WTC11 (cell line): ENCODE measurements at regions not wholly inside any gene's neighbourhood (a gene's known extent, or its start where the extent isn't known, plus 50 kb on each side); places are given as distances from the start of the nearest gene placed in this dataset.

Experiments used
- ATAC-seq: fragments of 200-7000 bp; cut with Tn5 transposase; 2 replicates; pipeline ENCODE4 v1.10.0; 2021; ENCODE audit warnings: mild to moderate bottlenecking, moderate library complexity
- CTCF ChIA-PET: fragments of 300-600 bp; sonication (Branson Sonifier 250); formaldehyde crosslinking; loops from one replicate; lab custom pipeline; 2021; ENCODE audit warnings: antibody characterized with exemption; lab: Charles Lee
- POLR2A ChIA-PET: fragments of 350-600 bp; sonication (Branson Sonifier 250); formaldehyde crosslinking; loops from one replicate; lab custom pipeline; 2021; ENCODE audit warnings: antibody characterized with exemption; lab: Charles Lee
- DNase-seq: peaks from one replicate; pipeline ENCODE4 v3.0.0; 2021; ENCODE audit warnings: low spot score
- H3K27ac Mint-ChIP-seq: 2 replicates; pipeline ENCODE4 v1.8.0; 2021; ENCODE audit warnings: mixed read lengths
- H3K27me3 Mint-ChIP-seq: 2 replicates; pipeline ENCODE4 v1.8.0; 2021; ENCODE audit warnings: low read depth, mild to moderate bottlenecking, moderate library complexity, mixed read lengths
- H3K36me3 Mint-ChIP-seq: 2 replicates; pipeline ENCODE4 v1.8.0; 2021; ENCODE audit warnings: mixed read lengths
- H3K4me1 Mint-ChIP-seq: 2 replicates; pipeline ENCODE4 v1.8.0; 2022; ENCODE audit warnings: mixed read lengths
- H3K4me3 Mint-ChIP-seq: 2 replicates; pipeline ENCODE4 v1.8.0; 2021; ENCODE audit warnings: mild to moderate bottlenecking, moderate library complexity, mixed read lengths
- H3K9me3 Mint-ChIP-seq: 2 replicates; pipeline ENCODE4 v1.8.0; 2021; ENCODE audit warnings: mixed read lengths
- CREM ChIP-seq: sonication (generic); formaldehyde crosslinking; IDR thresholded peaks from 2 replicates; pipeline ENCODE4 v1.8.1; 2022; ENCODE audit warnings: mild to moderate bottlenecking, missing genetic modification reagents, moderate library complexity
- ESRRA ChIP-seq: sonication (generic); formaldehyde crosslinking; IDR thresholded peaks from 2 replicates; pipeline ENCODE4 v1.8.1; 2022; ENCODE audit warnings: mild to moderate bottlenecking, missing genetic modification reagents, borderline replicate concordance
- FOXK1 ChIP-seq: sonication (generic); formaldehyde crosslinking; IDR thresholded peaks from 2 replicates; pipeline ENCODE4 v1.8.0; 2022; ENCODE audit warnings: mild to moderate bottlenecking, moderate library complexity, missing genetic modification reagents
- FOXP1 ChIP-seq: sonication (generic); formaldehyde crosslinking; IDR thresholded peaks from 2 replicates; pipeline ENCODE4 v1.8.0; 2022; ENCODE audit warnings: missing genetic modification reagents, mild to moderate bottlenecking, moderate library complexity, borderline replicate concordance
- MXD4 ChIP-seq: fragments of 250-450 bp; sonication (Bioruptor Pico); IDR thresholded peaks from 2 replicates; pipeline ENCODE4 v1.8.0; 2021; ENCODE audit warnings: mild to moderate bottlenecking, moderate library complexity, borderline replicate concordance
- MYBL2 ChIP-seq: sonication (generic); formaldehyde crosslinking; IDR thresholded peaks from 2 replicates; pipeline ENCODE4 v1.8.1; 2023; ENCODE audit warnings: mild to moderate bottlenecking, moderate library complexity, missing genetic modification reagents
- NR3C1 ChIP-seq: sonication (generic); formaldehyde crosslinking; conservative IDR thresholded peaks from 2 replicates; pipeline ENCODE4 v1.8.1; 2023; ENCODE audit warnings: low read depth, mild to moderate bottlenecking, missing genetic modification reagents
- TCF7 ChIP-seq: sonication (generic); formaldehyde crosslinking; IDR thresholded peaks from 2 replicates; pipeline ENCODE4 v1.8.0; 2022; ENCODE audit warnings: mild to moderate bottlenecking, low read depth, missing genetic modification reagents, moderate library complexity
- ZBTB21 ChIP-seq: sonication (generic); formaldehyde crosslinking; IDR thresholded peaks from 2 replicates; pipeline ENCODE4 v1.8.1; 2023; ENCODE audit warnings: mild to moderate bottlenecking, missing genetic modification reagents, borderline replicate concordance
- ZNF263 ChIP-seq: sonication (generic); formaldehyde crosslinking; IDR thresholded peaks from 2 replicates; pipeline ENCODE4 v1.8.1; 2022; ENCODE audit warnings: low read depth, mild to moderate bottlenecking, moderate library complexity, missing genetic modification reagents
- ZNF671 ChIP-seq: fragments of 250-450 bp; sonication (Bioruptor Pico); IDR thresholded peaks from 2 replicates; pipeline ENCODE4 v1.8.0; 2021; ENCODE audit warnings: mild to moderate bottlenecking
- TF ChIP-seq, protein P1 (sequence below): sonication (generic); formaldehyde crosslinking; IDR thresholded peaks from 2 replicates; pipeline ENCODE4 v1.8.1; 2022; ENCODE audit warnings: low read depth, mild to moderate bottlenecking, moderate library complexity, missing genetic modification reagents, borderline replicate concordance
- TF ChIP-seq, protein P2 (sequence below): sonication (generic); formaldehyde crosslinking; IDR thresholded peaks from 2 replicates; pipeline ENCODE4 v1.8.0; 2022; ENCODE audit warnings: mild to moderate bottlenecking, missing genetic modification reagents
- TF ChIP-seq, protein P3 (sequence below): fragments of 250-450 bp; sonication (Bioruptor Pico); IDR thresholded peaks from 2 replicates; pipeline ENCODE4 v1.8.0; 2021; ENCODE audit warnings: mild to moderate bottlenecking
- TF ChIP-seq, protein P4 (sequence below): fragments of 250-450 bp; sonication (Bioruptor Pico); IDR thresholded peaks from 2 replicates; pipeline ENCODE4 v2.1.2; 2022; ENCODE audit warnings: mild to moderate bottlenecking, moderate library complexity
- TF ChIP-seq, protein P5 (sequence below): sonication (generic); formaldehyde crosslinking; IDR thresholded peaks from 2 replicates; pipeline ENCODE4 v1.8.0; 2022; ENCODE audit warnings: missing genetic modification reagents
- TF ChIP-seq, protein P6 (sequence below): sonication (generic); formaldehyde crosslinking; IDR thresholded peaks from 2 replicates; pipeline ENCODE4 v1.8.1; 2023; ENCODE audit warnings: mild to moderate bottlenecking, missing genetic modification reagents, borderline replicate concordance
- TF ChIP-seq, protein P7 (sequence below): sonication (generic); formaldehyde crosslinking; conservative IDR thresholded peaks from 2 replicates; pipeline ENCODE4 v1.8.1; 2022; ENCODE audit warnings: mild to moderate bottlenecking, missing genetic modification reagents
- TF ChIP-seq, protein P8 (sequence below): fragments of 250-450 bp; sonication (Bioruptor Pico); conservative IDR thresholded peaks from 2 replicates; pipeline ENCODE4 v1.9.0; 2021; ENCODE audit warnings: mild to moderate bottlenecking

DNA sequence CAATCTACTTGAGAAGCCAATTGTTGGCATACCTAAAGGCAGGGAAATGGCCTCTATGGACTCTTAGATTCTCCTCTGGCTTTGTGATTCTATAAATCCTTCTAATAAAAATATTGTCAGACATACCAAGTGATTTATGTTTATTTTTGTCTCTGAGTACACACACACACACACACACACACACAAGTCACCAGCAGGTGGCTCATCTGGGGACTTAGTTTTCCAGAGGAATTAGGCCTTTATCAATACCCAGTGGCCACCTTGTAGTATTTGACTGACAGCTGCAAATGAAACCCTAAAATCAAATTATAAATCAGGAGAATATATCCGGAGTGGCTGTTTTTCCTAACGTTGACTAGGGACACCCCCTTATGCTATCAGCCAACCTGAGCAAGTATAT, 258.5 kb downstream of the BRINP2 start:
- POLR2A ChIA-PET: no interaction called here
- CTCF ChIA-PET: interaction anchor here (0.5 kb wide), 1 partner anchor 281 kb away, joined by 3 read pairs; no protein-coding TSS in a partner anchor
- ATAC-seq (no peak), DNase-seq (no peak)
- no peak overlapping the region for H3K4me3 Mint-ChIP-seq
- no peaks in the 10 kb centered on the region for H3K4me1 Mint-ChIP-seq
- no peaks in the 10 kb centered on the region for H3K36me3 Mint-ChIP-seq
- TF ChIP-seq NR3C1 (no peak), ZNF263 (no peak), ESRRA (CRISPR knock-in tag) (no peak), ZNF671 (CRISPR knock-in tag) (no peak), ZBTB21 (no peak), MYBL2 (CRISPR knock-in tag) (no peak), FOXP1 (CRISPR knock-in tag) (no peak), TCF7 (no peak)
- TF ChIP-seq, protein P1, sequence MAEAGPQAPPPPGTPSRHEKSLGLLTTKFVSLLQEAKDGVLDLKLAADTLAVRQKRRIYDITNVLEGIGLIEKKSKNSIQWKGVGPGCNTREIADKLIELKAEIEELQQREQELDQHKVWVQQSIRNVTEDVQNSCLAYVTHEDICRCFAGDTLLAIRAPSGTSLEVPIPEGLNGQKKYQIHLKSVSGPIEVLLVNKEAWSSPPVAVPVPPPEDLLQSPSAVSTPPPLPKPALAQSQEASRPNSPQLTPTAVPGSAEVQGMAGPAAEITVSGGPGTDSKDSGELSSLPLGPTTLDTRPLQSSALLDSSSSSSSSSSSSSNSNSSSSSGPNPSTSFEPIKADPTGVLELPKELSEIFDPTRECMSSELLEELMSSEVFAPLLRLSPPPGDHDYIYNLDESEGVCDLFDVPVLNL (CRISPR knock-in tag): no peak
- TF ChIP-seq, protein P2, sequence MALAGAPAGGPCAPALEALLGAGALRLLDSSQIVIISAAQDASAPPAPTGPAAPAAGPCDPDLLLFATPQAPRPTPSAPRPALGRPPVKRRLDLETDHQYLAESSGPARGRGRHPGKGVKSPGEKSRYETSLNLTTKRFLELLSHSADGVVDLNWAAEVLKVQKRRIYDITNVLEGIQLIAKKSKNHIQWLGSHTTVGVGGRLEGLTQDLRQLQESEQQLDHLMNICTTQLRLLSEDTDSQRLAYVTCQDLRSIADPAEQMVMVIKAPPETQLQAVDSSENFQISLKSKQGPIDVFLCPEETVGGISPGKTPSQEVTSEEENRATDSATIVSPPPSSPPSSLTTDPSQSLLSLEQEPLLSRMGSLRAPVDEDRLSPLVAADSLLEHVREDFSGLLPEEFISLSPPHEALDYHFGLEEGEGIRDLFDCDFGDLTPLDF (CRISPR knock-in tag): no peak
- TF ChIP-seq, protein P3, sequence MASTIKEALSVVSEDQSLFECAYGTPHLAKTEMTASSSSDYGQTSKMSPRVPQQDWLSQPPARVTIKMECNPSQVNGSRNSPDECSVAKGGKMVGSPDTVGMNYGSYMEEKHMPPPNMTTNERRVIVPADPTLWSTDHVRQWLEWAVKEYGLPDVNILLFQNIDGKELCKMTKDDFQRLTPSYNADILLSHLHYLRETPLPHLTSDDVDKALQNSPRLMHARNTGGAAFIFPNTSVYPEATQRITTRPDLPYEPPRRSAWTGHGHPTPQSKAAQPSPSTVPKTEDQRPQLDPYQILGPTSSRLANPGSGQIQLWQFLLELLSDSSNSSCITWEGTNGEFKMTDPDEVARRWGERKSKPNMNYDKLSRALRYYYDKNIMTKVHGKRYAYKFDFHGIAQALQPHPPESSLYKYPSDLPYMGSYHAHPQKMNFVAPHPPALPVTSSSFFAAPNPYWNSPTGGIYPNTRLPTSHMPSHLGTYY (CRISPR knock-in tag): no peak
- H3K27ac Mint-ChIP-seq: no peak overlapping the region
- H3K9me3 Mint-ChIP-seq: no peaks in the 10 kb centered on the region
- H3K27me3 Mint-ChIP-seq: no peaks in the 10 kb centered on the region

DNA sequence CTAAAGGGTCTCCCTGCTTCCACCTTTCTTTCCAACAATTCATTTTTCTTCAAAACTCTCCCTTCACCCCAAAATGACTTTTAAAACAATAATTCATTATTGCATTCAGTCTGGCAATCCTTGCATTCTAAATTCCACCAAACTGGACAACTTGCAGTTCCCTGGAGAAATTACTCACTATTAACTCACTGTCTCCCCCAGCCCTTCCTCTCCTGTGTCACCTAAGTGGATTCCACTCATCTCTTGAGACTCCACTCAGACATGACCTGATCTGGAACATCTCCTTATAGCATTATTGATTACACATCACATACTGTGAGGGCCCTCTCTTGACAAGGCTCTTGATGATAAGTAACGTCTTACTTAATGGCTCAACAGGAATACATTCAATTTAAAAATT, 257.1 kb downstream of the BRINP2 start:
- H3K27me3 Mint-ChIP-seq: no peaks in the 10 kb centered on the region
- ChIA-PET POLR2A (no interaction called here), CTCF (no interaction called here)
- no peaks in the 10 kb centered on the region for H3K9me3 Mint-ChIP-seq
- H3K4me1 Mint-ChIP-seq: no peaks in the 10 kb centered on the region
- ATAC-seq (no peak), DNase-seq (no peak)
- H3K27ac Mint-ChIP-seq: no peak overlapping the region
- H3K36me3 Mint-ChIP-seq: no peaks in the 10 kb centered on the region
- no peak overlapping the region for H3K4me3 Mint-ChIP-seq
- TF ChIP-seq MXD4 (CRISPR knock-in tag) (no peak), ESRRA (CRISPR knock-in tag) (no peak), CREM (CRISPR knock-in tag) (no peak), FOXK1 (CRISPR knock-in tag) (no peak)
- TF ChIP-seq, protein P4, sequence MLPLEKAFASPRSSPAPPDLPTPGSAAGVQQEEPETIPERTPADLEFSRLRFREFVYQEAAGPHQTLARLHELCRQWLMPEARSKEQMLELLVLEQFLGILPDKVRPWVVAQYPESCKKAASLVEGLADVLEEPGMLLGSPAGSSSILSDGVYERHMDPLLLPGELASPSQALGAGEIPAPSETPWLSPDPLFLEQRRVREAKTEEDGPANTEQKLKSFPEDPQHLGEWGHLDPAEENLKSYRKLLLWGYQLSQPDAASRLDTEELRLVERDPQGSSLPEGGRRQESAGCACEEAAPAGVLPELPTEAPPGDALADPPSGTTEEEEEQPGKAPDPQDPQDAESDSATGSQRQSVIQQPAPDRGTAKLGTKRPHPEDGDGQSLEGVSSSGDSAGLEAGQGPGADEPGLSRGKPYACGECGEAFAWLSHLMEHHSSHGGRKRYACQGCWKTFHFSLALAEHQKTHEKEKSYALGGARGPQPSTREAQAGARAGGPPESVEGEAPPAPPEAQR (CRISPR knock-in tag): no peak
- TF ChIP-seq, protein P5, sequence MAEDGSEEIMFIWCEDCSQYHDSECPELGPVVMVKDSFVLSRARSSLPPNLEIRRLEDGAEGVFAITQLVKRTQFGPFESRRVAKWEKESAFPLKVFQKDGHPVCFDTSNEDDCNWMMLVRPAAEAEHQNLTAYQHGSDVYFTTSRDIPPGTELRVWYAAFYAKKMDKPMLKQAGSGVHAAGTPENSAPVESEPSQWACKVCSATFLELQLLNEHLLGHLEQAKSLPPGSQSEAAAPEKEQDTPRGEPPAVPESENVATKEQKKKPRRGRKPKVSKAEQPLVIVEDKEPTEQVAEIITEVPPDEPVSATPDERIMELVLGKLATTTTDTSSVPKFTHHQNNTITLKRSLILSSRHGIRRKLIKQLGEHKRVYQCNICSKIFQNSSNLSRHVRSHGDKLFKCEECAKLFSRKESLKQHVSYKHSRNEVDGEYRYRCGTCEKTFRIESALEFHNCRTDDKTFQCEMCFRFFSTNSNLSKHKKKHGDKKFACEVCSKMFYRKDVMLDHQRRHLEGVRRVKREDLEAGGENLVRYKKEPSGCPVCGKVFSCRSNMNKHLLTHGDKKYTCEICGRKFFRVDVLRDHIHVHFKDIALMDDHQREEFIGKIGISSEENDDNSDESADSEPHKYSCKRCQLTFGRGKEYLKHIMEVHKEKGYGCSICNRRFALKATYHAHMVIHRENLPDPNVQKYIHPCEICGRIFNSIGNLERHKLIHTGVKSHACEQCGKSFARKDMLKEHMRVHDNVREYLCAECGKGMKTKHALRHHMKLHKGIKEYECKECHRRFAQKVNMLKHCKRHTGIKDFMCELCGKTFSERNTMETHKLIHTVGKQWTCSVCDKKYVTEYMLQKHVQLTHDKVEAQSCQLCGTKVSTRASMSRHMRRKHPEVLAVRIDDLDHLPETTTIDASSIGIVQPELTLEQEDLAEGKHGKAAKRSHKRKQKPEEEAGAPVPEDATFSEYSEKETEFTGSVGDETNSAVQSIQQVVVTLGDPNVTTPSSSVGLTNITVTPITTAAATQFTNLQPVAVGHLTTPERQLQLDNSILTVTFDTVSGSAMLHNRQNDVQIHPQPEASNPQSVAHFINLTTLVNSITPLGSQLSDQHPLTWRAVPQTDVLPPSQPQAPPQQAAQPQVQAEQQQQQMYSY (CRISPR knock-in tag): no peak
- TF ChIP-seq, protein P6, sequence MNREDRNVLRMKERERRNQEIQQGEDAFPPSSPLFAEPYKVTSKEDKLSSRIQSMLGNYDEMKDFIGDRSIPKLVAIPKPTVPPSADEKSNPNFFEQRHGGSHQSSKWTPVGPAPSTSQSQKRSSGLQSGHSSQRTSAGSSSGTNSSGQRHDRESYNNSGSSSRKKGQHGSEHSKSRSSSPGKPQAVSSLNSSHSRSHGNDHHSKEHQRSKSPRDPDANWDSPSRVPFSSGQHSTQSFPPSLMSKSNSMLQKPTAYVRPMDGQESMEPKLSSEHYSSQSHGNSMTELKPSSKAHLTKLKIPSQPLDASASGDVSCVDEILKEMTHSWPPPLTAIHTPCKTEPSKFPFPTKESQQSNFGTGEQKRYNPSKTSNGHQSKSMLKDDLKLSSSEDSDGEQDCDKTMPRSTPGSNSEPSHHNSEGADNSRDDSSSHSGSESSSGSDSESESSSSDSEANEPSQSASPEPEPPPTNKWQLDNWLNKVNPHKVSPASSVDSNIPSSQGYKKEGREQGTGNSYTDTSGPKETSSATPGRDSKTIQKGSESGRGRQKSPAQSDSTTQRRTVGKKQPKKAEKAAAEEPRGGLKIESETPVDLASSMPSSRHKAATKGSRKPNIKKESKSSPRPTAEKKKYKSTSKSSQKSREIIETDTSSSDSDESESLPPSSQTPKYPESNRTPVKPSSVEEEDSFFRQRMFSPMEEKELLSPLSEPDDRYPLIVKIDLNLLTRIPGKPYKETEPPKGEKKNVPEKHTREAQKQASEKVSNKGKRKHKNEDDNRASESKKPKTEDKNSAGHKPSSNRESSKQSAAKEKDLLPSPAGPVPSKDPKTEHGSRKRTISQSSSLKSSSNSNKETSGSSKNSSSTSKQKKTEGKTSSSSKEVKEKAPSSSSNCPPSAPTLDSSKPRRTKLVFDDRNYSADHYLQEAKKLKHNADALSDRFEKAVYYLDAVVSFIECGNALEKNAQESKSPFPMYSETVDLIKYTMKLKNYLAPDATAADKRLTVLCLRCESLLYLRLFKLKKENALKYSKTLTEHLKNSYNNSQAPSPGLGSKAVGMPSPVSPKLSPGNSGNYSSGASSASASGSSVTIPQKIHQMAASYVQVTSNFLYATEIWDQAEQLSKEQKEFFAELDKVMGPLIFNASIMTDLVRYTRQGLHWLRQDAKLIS (CRISPR knock-in tag): no peak
- TF ChIP-seq, protein P7, sequence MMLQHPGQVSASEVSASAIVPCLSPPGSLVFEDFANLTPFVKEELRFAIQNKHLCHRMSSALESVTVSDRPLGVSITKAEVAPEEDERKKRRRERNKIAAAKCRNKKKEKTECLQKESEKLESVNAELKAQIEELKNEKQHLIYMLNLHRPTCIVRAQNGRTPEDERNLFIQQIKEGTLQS: no peak
- TF ChIP-seq, protein P8, sequence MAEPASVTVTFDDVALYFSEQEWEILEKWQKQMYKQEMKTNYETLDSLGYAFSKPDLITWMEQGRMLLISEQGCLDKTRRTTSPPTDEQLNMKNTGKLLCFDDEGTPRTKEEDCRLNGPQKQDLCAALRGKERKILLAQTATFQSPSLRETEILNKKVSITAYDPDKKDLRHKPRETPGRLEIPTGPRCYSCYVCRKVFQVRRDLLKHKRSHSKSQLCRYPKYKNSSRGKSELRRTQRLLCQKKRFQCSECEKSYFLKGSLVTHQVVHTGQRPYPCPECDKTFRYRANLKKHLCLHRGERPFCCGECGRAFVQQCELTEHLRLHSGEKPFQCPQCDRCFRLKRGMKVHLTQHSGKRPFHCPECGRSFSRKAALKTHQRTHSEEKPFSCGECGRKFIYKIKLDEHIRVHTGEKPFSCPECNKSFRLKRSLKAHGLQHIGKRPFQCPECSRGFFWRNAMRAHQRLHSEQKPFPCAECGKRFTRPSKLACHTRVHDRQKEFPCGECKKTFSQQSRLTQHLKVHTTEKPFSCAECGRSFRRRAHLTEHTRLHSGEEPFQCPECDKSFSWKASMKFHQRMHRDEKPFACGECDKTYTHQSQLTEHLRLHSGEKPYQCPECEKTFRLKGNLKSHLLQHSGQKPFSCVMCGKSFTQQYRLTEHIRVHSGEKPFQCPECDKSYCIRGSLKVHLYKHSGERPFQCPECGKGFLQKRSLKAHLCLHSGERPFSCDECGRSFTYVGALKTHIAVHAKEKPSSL (CRISPR knock-in tag): no peak
